GM06990 (cell line): ENCODE measurements at regions not wholly inside any gene's neighbourhood (a gene's known extent, or its start where the extent isn't known, plus 50 kb on each side); places are given as distances from the start of the nearest gene placed in this dataset.

ENCODE experiments used
- DNase-seq: peaks from one replicate; pipeline ENCODE4 v3.0.0-alpha.2; 2011; ENCODE audit not compliant: insufficient read length; ENCODE audit errors: extremely low read depth
- H3K27me3 ChIP-seq: replicated peaks from 2 replicates; pipeline ENCODE4 v1.6.0; 2011; ENCODE audit warnings: low read length; ENCODE audit not compliant: control insufficient read depth, insufficient read depth
- H3K36me3 ChIP-seq: 2 replicates; pipeline ENCODE4 v1.5.1; 2011; ENCODE audit warnings: low read length; ENCODE audit not compliant: control insufficient read depth, insufficient read depth
- H3K4me3 ChIP-seq: replicated peaks from 2 replicates; pipeline ENCODE4 v1.5.1; 2011; ENCODE audit warnings: low read depth, mild to moderate bottlenecking, control low read depth, low read length
- CTCF ChIP-seq: IDR thresholded peaks from 2 replicates; pipeline ENCODE4 v1.5.1; 2011; ENCODE audit warnings: low read length, control low read depth, mild to moderate bottlenecking, inconsistent platforms; ENCODE audit not compliant: insufficient read depth, poor library complexity, severe bottlenecking

GRCh38 chr6:44056392-44057237, 70.6 kb downstream of the MRPL14 start:
- H3K4me3 ChIP-seq: no peak overlapping the region
- TF ChIP-seq CTCF: no peak
- no peaks in the 10 kb centered on the region for H3K36me3 ChIP-seq
- DNase-seq: no peak
- H3K27me3 ChIP-seq: no peaks in the 10 kb centered on the region

GRCh38 chr6:44054721-44055559, 72.3 kb downstream of the MRPL14 start:
- TF ChIP-seq CTCF: no peak
- H3K27me3 ChIP-seq: no peaks in the 10 kb centered on the region
- H3K4me3 ChIP-seq: no peak overlapping the region
- DNase-seq: no peak
- no peaks in the 10 kb centered on the region for H3K36me3 ChIP-seq

GRCh38 chr6:44053760-44054556, 73.3 kb downstream of the MRPL14 start:
- TF ChIP-seq CTCF: no peak
- H3K4me3 ChIP-seq: no peak overlapping the region
- DNase-seq: no peak

GRCh38 chr6:44053106-44053756, 74.0 kb downstream of the MRPL14 start:
- TF ChIP-seq CTCF: no peak
- no peak for DNase-seq
- no peak overlapping the region for H3K4me3 ChIP-seq
- no peaks in the 10 kb centered on the region for H3K27me3 ChIP-seq
- no peaks in the 10 kb centered on the region for H3K36me3 ChIP-seq

More at GRCh38 chr6:44053760-44054556, 73.3 kb downstream of the MRPL14 start:
- Histone ChIP-seq H3K27me3 (no peaks in the 10 kb centered on the region), H3K36me3 (no peaks in the 10 kb centered on the region)

GRCh38 chr6:44052419-44053023, 74.7 kb downstream of the MRPL14 start:
- no peaks in the 10 kb centered on the region for H3K36me3 ChIP-seq
- TF ChIP-seq CTCF: no peak
- no peak for DNase-seq
- no peak overlapping the region for H3K4me3 ChIP-seq
- no peaks in the 10 kb centered on the region for H3K27me3 ChIP-seq
